ENCODE measurements at regions not wholly inside any gene's neighbourhood (a gene's known extent, or its start where the extent isn't known, plus 50 kb on each side); places are given as distances from the start of the nearest gene placed in this dataset.

- no peak for TF ChIP-seq CTCF (IDR thresholded peaks at IDR 0.05)
- no peaks in the 10 kb centered on the region for H3K4me1 Mint-ChIP-seq (ENCODE audit: low read depth)
- H3K4me3 Mint-ChIP-seq: no peak overlapping the region
- ChIA-PET CTCF (no interaction called here), POLR2A (no interaction called here)
- no peaks in the 10 kb centered on the region for H3K9me3 Mint-ChIP-seq
- peaks cover 7% of the 10 kb centered on the region for H3K27me3 Mint-ChIP-seq
- ATAC-seq (no peak), DNase-seq (no peak)
- intact Hi-C loops (cut with micrococcal nuclease): no loop called here
- no peak overlapping the region for H3K27ac Mint-ChIP-seq
- H3K36me3 Mint-ChIP-seq (ENCODE audit: low read depth): no peaks in the 10 kb centered on the region
These were observed 516.2 kb downstream of the CDH26 start for GRCh38 chr20:60474385-60474910.

GRCh38 chr20:60476045-60476444 lies 517.8 kb downstream of the CDH26 start:
- DNase-seq: no peak

GRCh38 chr20:60477958-60478357 lies 519.7 kb downstream of the CDH26 start:
- TF ChIP-seq CTCF (IDR thresholded peaks at IDR 0.05): no peak
- no peaks in the 10 kb centered on the region for H3K36me3 Mint-ChIP-seq (ENCODE audit: low read depth)
- no peak overlapping the region for H3K27ac Mint-ChIP-seq
- H3K4me1 Mint-ChIP-seq (ENCODE audit: low read depth): no peaks in the 10 kb centered on the region
- DNase-seq (no peak), ATAC-seq (no peak)
- H3K4me3 Mint-ChIP-seq: no peak overlapping the region
- ChIA-PET POLR2A (no interaction called here), CTCF (no interaction called here)
- peaks cover 7% of the 10 kb centered on the region for H3K27me3 Mint-ChIP-seq
- no peaks in the 10 kb centered on the region for H3K9me3 Mint-ChIP-seq
- intact Hi-C loops (cut with micrococcal nuclease): no loop called here

More at GRCh38 chr20:60476045-60476444, 517.8 kb downstream of the CDH26 start:
- Mint-ChIP-seq H3K27me3 (peaks cover 7% of the 10 kb centered on the region), H3K9me3 (no peaks in the 10 kb centered on the region), H3K27ac (no peak overlapping the region), H3K4me3 (no peak overlapping the region), H3K4me1 (ENCODE audit: low read depth) (no peaks in the 10 kb centered on the region), H3K36me3 (ENCODE audit: low read depth) (no peaks in the 10 kb centered on the region)
- intact Hi-C loops (cut with micrococcal nuclease): no loop called here
- CTCF ChIA-PET: no interaction called here
- no peak for TF ChIP-seq CTCF (IDR thresholded peaks at IDR 0.05)
- ATAC-seq: no peak
- POLR2A ChIA-PET: no interaction called here

GRCh38 chr20:60478533-60478932 lies 520.3 kb downstream of the CDH26 start:
- Mint-ChIP-seq H3K27me3 (peaks cover 7% of the 10 kb centered on the region), H3K4me1 (ENCODE audit: low read depth) (no peaks in the 10 kb centered on the region), H3K9me3 (no peaks in the 10 kb centered on the region), H3K27ac (no peak overlapping the region), H3K36me3 (ENCODE audit: low read depth) (no peaks in the 10 kb centered on the region), H3K4me3 (no peak overlapping the region)
- ATAC-seq (no peak), DNase-seq (no peak)
- ChIA-PET CTCF (no interaction called here), POLR2A (no interaction called here)
- intact Hi-C loops (cut with micrococcal nuclease): no loop called here
- TF ChIP-seq CTCF (IDR thresholded peaks at IDR 0.05): no peak

GRCh38 chr20:60480950-60481742 lies 522.9 kb downstream of the CDH26 start:
- intact Hi-C loops (cut with micrococcal nuclease): no loop called here
- TF ChIP-seq CTCF (IDR thresholded peaks at IDR 0.05): no peak
- no peak for ATAC-seq

More at GRCh38 chr20:60480950-60481742, 522.9 kb downstream of the CDH26 start:
- Mint-ChIP-seq H3K9me3 (no peaks in the 10 kb centered on the region), H3K36me3 (ENCODE audit: low read depth) (no peaks in the 10 kb centered on the region), H3K4me1 (ENCODE audit: low read depth) (no peaks in the 10 kb centered on the region), H3K4me3 (no peak overlapping the region), H3K27ac (no peak overlapping the region), H3K27me3 (peaks cover 6% of the 10 kb centered on the region)
- no peak for DNase-seq
- ChIA-PET CTCF (no interaction called here), POLR2A (no interaction called here)

Data from activated CD8-positive, alpha-beta T cell treated with anti-CD3 and anti-CD28 coated beads for 36 hours (primary cell).